ENCODE measurements at regions not wholly inside any gene's neighbourhood (a gene's known extent, or its start where the extent isn't known, plus 50 kb on each side); places are given as distances from the start of the nearest gene placed in this dataset.

DNA sequence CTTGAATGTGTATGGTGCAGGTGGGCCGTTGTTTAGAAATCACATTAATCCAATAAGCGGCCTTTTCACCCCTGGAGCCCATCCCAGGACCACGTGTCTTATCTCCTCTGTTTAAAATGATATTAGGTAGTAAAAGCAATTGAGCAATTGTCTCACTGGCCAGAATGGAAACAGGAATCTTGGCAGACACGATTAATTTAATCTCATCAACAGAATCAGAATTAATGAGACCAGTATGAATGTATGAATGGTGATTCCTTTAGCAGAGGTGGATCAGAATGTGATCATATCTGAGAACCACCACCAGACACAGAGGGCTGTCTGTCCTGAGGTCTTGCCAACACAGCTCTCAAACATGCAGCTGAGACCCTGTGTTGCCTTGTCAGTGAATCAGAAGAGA is 1591.4 kb downstream of the REEP3 start (continued):
- no peak for TF ChIP-seq POLR2AphosphoS5 (IDR thresholded peaks at IDR 0.05; ENCODE audit: low read depth)
- no peak for TF ChIP-seq EZH2 (IDR thresholded peaks at IDR 0.05; ENCODE audit: low read depth, unreplicated experiment)
- no peak for TF ChIP-seq NANOG (IDR thresholded peaks at IDR 0.05; ENCODE audit: borderline replicate concordance)

DNA sequence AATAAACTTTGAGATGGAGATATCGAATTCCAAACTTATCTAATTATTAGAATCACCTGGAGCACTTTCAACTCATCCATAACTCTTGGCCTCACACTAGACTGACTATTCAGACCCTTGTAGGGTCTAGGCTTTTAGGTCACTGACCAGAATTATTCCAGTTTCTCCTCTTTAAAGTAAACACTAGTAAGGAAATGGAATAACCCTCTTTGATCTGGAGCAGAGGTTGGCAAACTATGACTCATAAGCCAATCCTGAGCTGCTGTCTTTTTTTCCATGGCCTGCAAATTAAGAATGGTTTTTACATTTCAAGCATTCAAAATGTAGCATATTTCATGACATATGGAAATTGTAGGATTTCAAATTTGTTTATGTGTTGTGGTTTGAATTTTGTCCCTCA is 1601.9 kb downstream of the REEP3 start:
- no peaks in the 10 kb centered on the region for H3K36me3 ChIP-seq (ENCODE audit: insufficient read depth)
- H2AFZ ChIP-seq = no peak overlapping the region
- TF ChIP-seq ZNF331 (CRISPR knock-in tag; IDR thresholded peaks at IDR 0.05; ENCODE audit: low read depth) (no peak), ZNF114 (CRISPR knock-in tag; IDR thresholded peaks at IDR 0.05) (no peak), EZH2 (IDR thresholded peaks at IDR 0.05; ENCODE audit: low read depth, unreplicated experiment) (no peak), CREB1 (CRISPR knock-in tag; IDR thresholded peaks at IDR 0.05; ENCODE audit: low read depth) (no peak), NANOG (IDR thresholded peaks at IDR 0.05; ENCODE audit: borderline replicate concordance) (no peak), JUNB (IDR thresholded peaks at IDR 0.05; ENCODE audit: unreplicated experiment) (no peak), POLR2AphosphoS5 (IDR thresholded peaks at IDR 0.05; ENCODE audit: low read depth) (no peak), EZH2phosphoT487 (IDR thresholded peaks at IDR 0.05; ENCODE audit: unreplicated experiment) (no peak), STAT1 (IDR thresholded peaks at IDR 0.05; ENCODE audit: unreplicated experiment) (no peak)
- TF ChIP-seq, protein P1, sequence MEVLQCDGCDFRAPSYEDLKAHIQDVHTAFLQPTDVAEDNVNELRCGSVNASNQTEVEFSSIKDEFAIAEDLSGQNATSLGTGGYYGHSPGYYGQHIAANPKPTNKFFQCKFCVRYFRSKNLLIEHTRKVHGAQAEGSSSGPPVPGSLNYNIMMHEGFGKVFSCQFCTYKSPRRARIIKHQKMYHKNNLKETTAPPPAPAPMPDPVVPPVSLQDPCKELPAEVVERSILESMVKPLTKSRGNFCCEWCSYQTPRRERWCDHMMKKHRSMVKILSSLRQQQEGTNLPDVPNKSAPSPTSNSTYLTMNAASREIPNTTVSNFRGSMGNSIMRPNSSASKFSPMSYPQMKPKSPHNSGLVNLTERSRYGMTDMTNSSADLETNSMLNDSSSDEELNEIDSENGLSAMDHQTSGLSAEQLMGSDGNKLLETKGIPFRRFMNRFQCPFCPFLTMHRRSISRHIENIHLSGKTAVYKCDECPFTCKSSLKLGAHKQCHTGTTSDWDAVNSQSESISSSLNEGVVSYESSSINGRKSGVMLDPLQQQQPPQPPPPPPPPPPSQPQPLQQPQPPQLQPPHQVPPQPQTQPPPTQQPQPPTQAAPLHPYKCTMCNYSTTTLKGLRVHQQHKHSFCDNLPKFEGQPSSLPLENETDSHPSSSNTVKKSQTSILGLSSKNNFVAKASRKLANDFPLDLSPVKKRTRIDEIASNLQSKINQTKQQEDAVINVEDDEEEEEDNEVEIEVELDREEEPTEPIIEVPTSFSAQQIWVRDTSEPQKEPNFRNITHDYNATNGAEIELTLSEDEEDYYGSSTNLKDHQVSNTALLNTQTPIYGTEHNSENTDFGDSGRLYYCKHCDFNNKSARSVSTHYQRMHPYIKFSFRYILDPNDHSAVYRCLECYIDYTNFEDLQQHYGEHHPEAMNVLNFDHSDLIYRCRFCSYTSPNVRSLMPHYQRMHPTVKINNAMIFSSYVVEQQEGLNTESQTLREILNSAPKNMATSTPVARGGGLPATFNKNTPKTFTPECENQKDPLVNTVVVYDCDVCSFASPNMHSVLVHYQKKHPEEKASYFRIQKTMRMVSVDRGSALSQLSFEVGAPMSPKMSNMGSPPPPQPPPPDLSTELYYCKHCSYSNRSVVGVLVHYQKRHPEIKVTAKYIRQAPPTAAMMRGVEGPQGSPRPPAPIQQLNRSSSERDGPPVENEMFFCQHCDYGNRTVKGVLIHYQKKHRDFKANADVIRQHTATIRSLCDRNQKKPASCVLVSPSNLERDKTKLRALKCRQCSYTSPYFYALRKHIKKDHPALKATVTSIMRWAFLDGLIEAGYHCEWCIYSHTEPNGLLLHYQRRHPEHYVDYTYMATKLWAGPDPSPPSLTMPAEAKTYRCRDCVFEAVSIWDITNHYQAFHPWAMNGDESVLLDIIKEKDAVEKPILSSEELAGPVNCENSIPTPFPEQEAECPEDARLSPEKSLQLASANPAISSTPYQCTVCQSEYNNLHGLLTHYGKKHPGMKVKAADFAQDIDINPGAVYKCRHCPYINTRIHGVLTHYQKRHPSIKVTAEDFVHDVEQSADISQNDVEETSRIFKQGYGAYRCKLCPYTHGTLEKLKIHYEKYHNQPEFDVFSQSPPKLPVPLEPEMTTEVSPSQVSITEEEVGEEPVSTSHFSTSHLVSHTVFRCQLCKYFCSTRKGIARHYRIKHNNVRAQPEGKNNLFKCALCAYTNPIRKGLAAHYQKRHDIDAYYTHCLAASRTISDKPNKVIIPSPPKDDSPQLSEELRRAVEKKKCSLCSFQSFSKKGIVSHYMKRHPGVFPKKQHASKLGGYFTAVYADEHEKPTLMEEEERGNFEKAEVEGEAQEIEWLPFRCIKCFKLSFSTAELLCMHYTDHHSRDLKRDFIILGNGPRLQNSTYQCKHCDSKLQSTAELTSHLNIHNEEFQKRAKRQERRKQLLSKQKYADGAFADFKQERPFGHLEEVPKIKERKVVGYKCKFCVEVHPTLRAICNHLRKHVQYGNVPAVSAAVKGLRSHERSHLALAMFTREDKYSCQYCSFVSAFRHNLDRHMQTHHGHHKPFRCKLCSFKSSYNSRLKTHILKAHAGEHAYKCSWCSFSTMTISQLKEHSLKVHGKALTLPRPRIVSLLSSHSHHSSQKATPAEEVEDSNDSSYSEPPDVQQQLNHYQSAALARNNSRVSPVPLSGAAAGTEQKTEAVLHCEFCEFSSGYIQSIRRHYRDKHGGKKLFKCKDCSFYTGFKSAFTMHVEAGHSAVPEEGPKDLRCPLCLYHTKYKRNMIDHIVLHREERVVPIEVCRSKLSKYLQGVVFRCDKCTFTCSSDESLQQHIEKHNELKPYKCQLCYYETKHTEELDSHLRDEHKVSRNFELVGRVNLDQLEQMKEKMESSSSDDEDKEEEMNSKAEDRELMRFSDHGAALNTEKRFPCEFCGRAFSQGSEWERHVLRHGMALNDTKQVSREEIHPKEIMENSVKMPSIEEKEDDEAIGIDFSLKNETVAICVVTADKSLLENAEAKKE (CRISPR knock-in tag; IDR thresholded peaks at IDR 0.05) = no peak
- TF ChIP-seq, protein P2, sequence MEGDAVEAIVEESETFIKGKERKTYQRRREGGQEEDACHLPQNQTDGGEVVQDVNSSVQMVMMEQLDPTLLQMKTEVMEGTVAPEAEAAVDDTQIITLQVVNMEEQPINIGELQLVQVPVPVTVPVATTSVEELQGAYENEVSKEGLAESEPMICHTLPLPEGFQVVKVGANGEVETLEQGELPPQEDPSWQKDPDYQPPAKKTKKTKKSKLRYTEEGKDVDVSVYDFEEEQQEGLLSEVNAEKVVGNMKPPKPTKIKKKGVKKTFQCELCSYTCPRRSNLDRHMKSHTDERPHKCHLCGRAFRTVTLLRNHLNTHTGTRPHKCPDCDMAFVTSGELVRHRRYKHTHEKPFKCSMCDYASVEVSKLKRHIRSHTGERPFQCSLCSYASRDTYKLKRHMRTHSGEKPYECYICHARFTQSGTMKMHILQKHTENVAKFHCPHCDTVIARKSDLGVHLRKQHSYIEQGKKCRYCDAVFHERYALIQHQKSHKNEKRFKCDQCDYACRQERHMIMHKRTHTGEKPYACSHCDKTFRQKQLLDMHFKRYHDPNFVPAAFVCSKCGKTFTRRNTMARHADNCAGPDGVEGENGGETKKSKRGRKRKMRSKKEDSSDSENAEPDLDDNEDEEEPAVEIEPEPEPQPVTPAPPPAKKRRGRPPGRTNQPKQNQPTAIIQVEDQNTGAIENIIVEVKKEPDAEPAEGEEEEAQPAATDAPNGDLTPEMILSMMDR (conservative IDR thresholded peaks at IDR 0.05; ENCODE audit: low read depth in 2 of 2) = no peak
- TF ChIP-seq, protein P3, sequence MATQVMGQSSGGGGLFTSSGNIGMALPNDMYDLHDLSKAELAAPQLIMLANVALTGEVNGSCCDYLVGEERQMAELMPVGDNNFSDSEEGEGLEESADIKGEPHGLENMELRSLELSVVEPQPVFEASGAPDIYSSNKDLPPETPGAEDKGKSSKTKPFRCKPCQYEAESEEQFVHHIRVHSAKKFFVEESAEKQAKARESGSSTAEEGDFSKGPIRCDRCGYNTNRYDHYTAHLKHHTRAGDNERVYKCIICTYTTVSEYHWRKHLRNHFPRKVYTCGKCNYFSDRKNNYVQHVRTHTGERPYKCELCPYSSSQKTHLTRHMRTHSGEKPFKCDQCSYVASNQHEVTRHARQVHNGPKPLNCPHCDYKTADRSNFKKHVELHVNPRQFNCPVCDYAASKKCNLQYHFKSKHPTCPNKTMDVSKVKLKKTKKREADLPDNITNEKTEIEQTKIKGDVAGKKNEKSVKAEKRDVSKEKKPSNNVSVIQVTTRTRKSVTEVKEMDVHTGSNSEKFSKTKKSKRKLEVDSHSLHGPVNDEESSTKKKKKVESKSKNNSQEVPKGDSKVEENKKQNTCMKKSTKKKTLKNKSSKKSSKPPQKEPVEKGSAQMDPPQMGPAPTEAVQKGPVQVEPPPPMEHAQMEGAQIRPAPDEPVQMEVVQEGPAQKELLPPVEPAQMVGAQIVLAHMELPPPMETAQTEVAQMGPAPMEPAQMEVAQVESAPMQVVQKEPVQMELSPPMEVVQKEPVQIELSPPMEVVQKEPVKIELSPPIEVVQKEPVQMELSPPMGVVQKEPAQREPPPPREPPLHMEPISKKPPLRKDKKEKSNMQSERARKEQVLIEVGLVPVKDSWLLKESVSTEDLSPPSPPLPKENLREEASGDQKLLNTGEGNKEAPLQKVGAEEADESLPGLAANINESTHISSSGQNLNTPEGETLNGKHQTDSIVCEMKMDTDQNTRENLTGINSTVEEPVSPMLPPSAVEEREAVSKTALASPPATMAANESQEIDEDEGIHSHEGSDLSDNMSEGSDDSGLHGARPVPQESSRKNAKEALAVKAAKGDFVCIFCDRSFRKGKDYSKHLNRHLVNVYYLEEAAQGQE (IDR thresholded peaks at IDR 0.05; ENCODE audit: unreplicated experiment) = no peak
- TF ChIP-seq, protein P4, sequence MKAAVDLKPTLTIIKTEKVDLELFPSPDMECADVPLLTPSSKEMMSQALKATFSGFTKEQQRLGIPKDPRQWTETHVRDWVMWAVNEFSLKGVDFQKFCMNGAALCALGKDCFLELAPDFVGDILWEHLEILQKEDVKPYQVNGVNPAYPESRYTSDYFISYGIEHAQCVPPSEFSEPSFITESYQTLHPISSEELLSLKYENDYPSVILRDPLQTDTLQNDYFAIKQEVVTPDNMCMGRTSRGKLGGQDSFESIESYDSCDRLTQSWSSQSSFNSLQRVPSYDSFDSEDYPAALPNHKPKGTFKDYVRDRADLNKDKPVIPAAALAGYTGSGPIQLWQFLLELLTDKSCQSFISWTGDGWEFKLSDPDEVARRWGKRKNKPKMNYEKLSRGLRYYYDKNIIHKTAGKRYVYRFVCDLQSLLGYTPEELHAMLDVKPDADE (IDR thresholded peaks at IDR 0.05) = no peak
- H3K4me1 ChIP-seq (ENCODE audit: insufficient read depth) = no peaks in the 10 kb centered on the region
- H4K20me1 ChIP-seq (replicated peaks; ENCODE audit: insufficient read depth) = no peaks in the 10 kb centered on the region
- no peak for DNase-seq (ENCODE audit: low spot score)
- no peak overlapping the region for H3K4me3 ChIP-seq
- no peaks in the 10 kb centered on the region for H3K36me3 Mint-ChIP-seq (ENCODE audit: low read depth)
- no peak overlapping the region for H3K27ac Mint-ChIP-seq
- H3K4me3 Mint-ChIP-seq = no peak overlapping the region
- H3F3A ChIP-seq (replicated peaks; ENCODE audit: low read depth) = no peaks in the 10 kb centered on the region
- no peaks in the 10 kb centered on the region for H3K27me3 ChIP-seq (ENCODE audit: insufficient read depth)
- H3K27ac ChIP-seq (ENCODE audit: low read depth) = no peak overlapping the region
- no peaks in the 10 kb centered on the region for H3K4me1 Mint-ChIP-seq
- no peaks in the 10 kb centered on the region for H3K79me2 ChIP-seq (replicated peaks; ENCODE audit: insufficient read depth)
- H3K9me2 ChIP-seq (ENCODE audit: insufficient read depth) = no peaks in the 10 kb centered on the region; the same call in 1 of the 2 replicates
- no peaks in the 10 kb centered on the region for H3K27me3 Mint-ChIP-seq (ENCODE audit: insufficient read depth, low read depth, poor library complexity)
- ATAC-seq = no peak
- no peaks in the 10 kb centered on the region for H3K9me3 Mint-ChIP-seq
- no peak overlapping the region for H3K4me2 ChIP-seq
